Ovary (tissue), 7 donors: ENCODE measurements at regions not wholly inside any gene's neighbourhood (a gene's known extent, or its start where the extent isn't known, plus 50 kb on each side); places are given as distances from the start of the nearest gene placed in this dataset.

ENCODE experiments used
- DNase-seq, 5 donors: peaks; one replicate each; pipeline ENCODE4 v3.0.0-alpha.2; 2019 to 2020
- H3K27ac ChIP-seq, 2 donors: fragments of 200-600 bp; one replicate each; pipeline versions ENCODE4 v1.5.1 to v1.8.0; 2019 to 2022
- H3K27me3 ChIP-seq: fragments of 200-600 bp; one replicate; pipeline ENCODE4 v1.8.0; 2022
- H3K36me3 ChIP-seq: fragments of 200-600 bp; sonication (generic); one replicate; pipeline ENCODE4 v1.5.1; 2019
- H3K4me1 ChIP-seq: one replicate; pipeline ENCODE4 v1.8.1; 2013; ENCODE audit warnings: mild to moderate bottlenecking, moderate library complexity; ENCODE audit not compliant: insufficient read depth
- H3K4me3 ChIP-seq: fragments of 200-600 bp; sonication (generic); one replicate; pipeline ENCODE4 v1.5.1; 2017
- H3K9me3 ChIP-seq, 2 donors: fragments of 200-600 bp in 1 of 2; sonication (generic) in 1 of 2; one replicate each; pipeline versions ENCODE4 v1.5.1 to v1.8.1; 2013 to 2019; ENCODE audit warnings: mild to moderate bottlenecking in 1 of 2, moderate library complexity in 1 of 2
- EP300 ChIP-seq: sonication (generic); formaldehyde crosslinking; IDR thresholded peaks from one replicate; pipeline ENCODE4 v1.6.1; 2017; ENCODE audit warnings: antibody characterized with exemption
- POLR2A ChIP-seq: fragments of 450-650 bp; IDR thresholded peaks from one replicate; pipeline ENCODE4 v1.6.1; 2017; ENCODE audit warnings: antibody characterized with exemption, mild to moderate bottlenecking, moderate library complexity
- WGBS, 3 donors: extraction: QIAGEN DNeasy Blood & Tissue Kit in 1 of 3; methylation state at CpG; one replicate each; pipeline versions ENCODE4 v1.1.5 to v1.1.7; 2013 to 2017; 5-methylcytosine and 5-hydroxymethylcytosine counted together
- intact Hi-C, 4 donors: fragments of 100-400 bp; cut with DNase I; formaldehyde crosslinking; loops; one replicate each; pipeline versions ENCODE4 v1.11.0 to v1.15.1; 2022 to 2023
- TF ChIP-seq, protein P1 (sequence below), 3 donors: fragments of 450-650 bp in 2 of 3; fragments of 200-600 bp in 1 of 3; IDR thresholded peaks; one replicate each; pipeline versions ENCODE4 v1.5.1 to v1.8.0; 2016 to 2022; ENCODE audit warnings: antibody characterized with exemption in 3 of 3, mild to moderate bottlenecking in 1 of 3
- donor health status: DM: no; HTN: no; CAD: no; lungs with moderate emphysema.
- donor health status: DM: no; HTN: no; CAD: no.
- donor health status: Bipolar disorder and iron deficiency.
- donor health status: DM: no; HTN: no; CAD: no.
- donor health status: DM: yes; HTN: yes; CAD: no.

DNA sequence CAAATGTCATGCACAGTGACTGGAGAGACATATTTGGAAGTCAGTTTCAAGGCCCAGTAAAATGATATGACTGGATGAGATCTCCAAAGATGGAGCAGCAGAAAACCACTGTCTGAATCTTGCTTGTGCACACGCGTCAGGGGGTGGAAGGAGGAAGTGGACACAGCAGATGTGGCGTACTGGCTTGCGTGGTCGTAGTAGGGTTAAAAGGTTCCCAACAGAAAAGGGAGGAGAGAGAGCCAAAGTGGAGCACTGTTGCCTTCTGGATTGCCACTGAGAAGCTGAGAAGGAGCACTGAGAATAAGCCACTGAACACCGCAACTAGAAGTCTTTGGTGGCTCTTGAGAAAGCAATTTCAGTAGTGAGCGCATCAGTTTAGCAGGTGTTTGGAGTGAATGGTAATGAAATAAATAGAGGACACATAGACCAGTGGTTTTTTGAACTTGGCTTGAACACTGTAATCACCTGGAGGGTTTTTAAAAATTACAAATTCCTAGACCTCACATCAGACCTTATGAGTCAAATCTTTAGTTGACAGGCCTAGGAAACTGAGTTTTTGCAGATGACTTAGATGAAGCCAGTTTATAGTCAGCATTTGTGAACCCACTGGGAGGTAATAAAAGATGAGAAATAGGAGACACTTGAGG lies 227.3 kb downstream of the PTEN start:
- intact Hi-C loops = no loop called here

DNA sequence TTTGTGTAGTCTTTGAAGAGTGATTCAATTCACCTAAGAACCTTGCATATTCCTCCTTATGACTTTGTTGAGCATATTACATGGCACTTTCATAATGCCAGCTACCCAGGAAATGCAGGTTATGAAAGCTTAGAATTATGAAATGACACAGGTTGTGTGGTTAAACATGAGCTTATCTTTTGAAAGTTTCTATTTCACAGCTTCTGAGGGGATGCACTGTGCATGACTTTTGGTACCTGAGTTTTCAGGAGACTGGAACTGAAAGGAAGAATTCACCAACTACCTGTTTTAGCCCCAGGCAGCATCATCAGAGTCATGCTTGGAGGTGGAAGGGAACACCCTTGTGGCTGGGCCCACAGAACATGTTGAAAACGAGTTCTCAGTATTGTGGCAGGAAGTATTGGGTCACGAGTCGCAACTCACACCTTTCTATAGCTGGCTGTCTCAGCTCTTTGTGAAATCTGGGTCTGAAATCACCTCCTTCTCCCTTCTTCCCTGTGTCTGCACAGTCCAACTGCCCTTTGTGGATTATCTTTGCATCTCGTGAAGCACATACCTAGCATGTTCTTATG lies 228.2 kb downstream of the PTEN start:
- WGBS, 3 donors = 76 to 78% (median 77%) methylated on average over 4 of the region's 4 CpGs
- Histone ChIP-seq H3K4me1 (peaks cover 3% of the 10 kb centered on the region), H3K36me3 (no peaks in the 10 kb centered on the region), H3K27me3 (no peaks in the 10 kb centered on the region), H3K27ac (no peak overlapping the region), H3K4me3 (no peak overlapping the region), H3K9me3 (no peaks in the 10 kb centered on the region)
- DNase-seq = no peak
- TF ChIP-seq EP300 (no peak), POLR2A (no peak)
- TF ChIP-seq, protein P1, sequence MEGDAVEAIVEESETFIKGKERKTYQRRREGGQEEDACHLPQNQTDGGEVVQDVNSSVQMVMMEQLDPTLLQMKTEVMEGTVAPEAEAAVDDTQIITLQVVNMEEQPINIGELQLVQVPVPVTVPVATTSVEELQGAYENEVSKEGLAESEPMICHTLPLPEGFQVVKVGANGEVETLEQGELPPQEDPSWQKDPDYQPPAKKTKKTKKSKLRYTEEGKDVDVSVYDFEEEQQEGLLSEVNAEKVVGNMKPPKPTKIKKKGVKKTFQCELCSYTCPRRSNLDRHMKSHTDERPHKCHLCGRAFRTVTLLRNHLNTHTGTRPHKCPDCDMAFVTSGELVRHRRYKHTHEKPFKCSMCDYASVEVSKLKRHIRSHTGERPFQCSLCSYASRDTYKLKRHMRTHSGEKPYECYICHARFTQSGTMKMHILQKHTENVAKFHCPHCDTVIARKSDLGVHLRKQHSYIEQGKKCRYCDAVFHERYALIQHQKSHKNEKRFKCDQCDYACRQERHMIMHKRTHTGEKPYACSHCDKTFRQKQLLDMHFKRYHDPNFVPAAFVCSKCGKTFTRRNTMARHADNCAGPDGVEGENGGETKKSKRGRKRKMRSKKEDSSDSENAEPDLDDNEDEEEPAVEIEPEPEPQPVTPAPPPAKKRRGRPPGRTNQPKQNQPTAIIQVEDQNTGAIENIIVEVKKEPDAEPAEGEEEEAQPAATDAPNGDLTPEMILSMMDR (IDR thresholded peaks at IDR 0.05) = no peak
- intact Hi-C loops = no loop called here

More for the DNA sequence above, 227.3 kb downstream of the PTEN start:
- no peaks in the 10 kb centered on the region for H3K27me3 ChIP-seq
- no peak overlapping the region for H3K27ac ChIP-seq
- H3K9me3 ChIP-seq = no peaks in the 10 kb centered on the region
- H3K4me1 ChIP-seq = peaks cover 1% of the 10 kb centered on the region
- H3K36me3 ChIP-seq = no peaks in the 10 kb centered on the region
- H3K4me3 ChIP-seq = no peak overlapping the region
- TF ChIP-seq, protein P1 (IDR thresholded peaks at IDR 0.05) = no peak
- TF ChIP-seq POLR2A = no peak
- DNase-seq = no peak
- 94 to 96% (median 95%) methylated on average over 7 of the region's 7 CpGs for WGBS, 3 donors

DNA sequence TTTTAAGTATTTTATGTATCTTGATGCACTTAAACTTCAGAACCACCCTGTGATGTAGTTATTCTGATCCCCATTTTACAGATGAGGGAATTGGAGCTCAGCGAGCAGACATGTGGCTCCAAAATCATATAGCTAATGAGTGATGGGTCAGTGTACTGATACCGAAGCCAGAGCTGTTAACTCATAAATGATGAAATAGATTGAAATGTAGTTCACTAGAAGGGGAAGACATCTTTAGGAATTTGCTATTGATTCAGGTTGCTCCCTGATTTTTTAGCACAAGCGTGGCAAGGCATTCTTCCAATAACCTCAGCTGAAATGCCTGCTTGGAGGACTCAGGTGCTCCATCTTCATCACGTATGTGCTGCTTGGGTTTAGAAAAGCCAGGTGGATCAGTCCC lies 228.8 kb downstream of the PTEN start:
- Histone ChIP-seq H3K4me3 (no peak overlapping the region), H3K27ac (no peak overlapping the region), H3K27me3 (no peaks in the 10 kb centered on the region), H3K9me3 (no peaks in the 10 kb centered on the region), H3K4me1 (peaks cover 3% of the 10 kb centered on the region), H3K36me3 (no peaks in the 10 kb centered on the region)
- TF ChIP-seq, protein P1 (IDR thresholded peaks at IDR 0.05) = no peak
- TF ChIP-seq POLR2A (no peak), EP300 (no peak)
- 93 to 97% (median 95%) methylated on average over 4 of the region's 4 CpGs for WGBS, 3 donors
- no peak for DNase-seq
- intact Hi-C loops = no loop called here

DNA sequence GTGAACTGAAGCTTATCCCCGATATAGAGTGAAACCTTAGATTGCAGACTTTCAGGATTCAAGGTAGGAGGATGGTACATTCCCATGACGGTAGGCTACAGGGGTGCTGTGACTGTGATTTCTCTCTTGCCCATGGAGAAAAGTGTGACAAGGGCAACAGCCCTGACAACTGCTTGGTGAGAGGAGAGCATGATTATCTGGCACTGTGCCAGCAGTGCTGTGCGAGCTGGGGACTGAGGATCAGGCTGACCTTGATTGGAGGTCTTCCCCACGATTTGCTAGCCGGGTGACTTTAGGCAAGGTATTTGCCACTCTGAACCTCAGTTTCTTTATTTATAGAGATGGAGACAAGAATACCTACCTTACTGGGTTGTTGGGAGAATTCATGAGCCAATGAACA lies 229.5 kb downstream of the PTEN start:
- 58 to 75% (median 61%) methylated on average over 5 of the region's 5 CpGs for WGBS, 3 donors
- peak in 1 of 5 donors; percentile 20 for DNase-seq
- no peak for TF ChIP-seq EP300
- TF ChIP-seq, protein P1 (IDR thresholded peaks at IDR 0.05) = no peak
- no peak for TF ChIP-seq POLR2A
- H3K27me3 ChIP-seq = no peaks in the 10 kb centered on the region
- no peaks in the 10 kb centered on the region for H3K36me3 ChIP-seq
- H3K4me1 ChIP-seq = peaks cover 3% of the 10 kb centered on the region
- no peaks in the 10 kb centered on the region for H3K9me3 ChIP-seq
- H3K4me3 ChIP-seq = no peak overlapping the region
- intact Hi-C loops = no loop called here
- no peak overlapping the region for H3K27ac ChIP-seq
